HL-60 (cell line): ENCODE measurements at regions not wholly inside any gene's neighbourhood (a gene's known extent, or its start where the extent isn't known, plus 50 kb on each side); places are given as distances from the start of the nearest gene placed in this dataset.
"Not testable (repeated sequence)": the region's sequence is repeated elsewhere in the genome, so short reads cannot be mapped to it uniquely, and the experiment has no call there.

Experiments
- CTCF ChIP-seq: IDR thresholded peaks from one replicate; pipeline ENCODE4 v1.5.1; 2011; ENCODE audit warnings: low read length, control low read depth, inconsistent platforms; ENCODE audit not compliant: insufficient read depth
- GABPA ChIP-seq: IDR thresholded peaks from 2 replicates; pipeline ENCODE4 v1.6.1; 2012; ENCODE audit warnings: low read depth
- POLR2AphosphoS5 ChIP-seq: IDR thresholded peaks from 2 replicates; pipeline ENCODE4 v1.6.1; 2012; ENCODE audit warnings: low read depth
- TF ChIP-seq, protein P1 (sequence below): IDR thresholded peaks from 2 replicates; pipeline ENCODE4 v1.6.1; 2012; ENCODE audit warnings: low read depth; ENCODE audit not compliant: insufficient replicate concordance

- TF ChIP-seq CTCF, GABPA, POLR2AphosphoS5: not testable (repeated sequence)
- TF ChIP-seq, protein P1, sequence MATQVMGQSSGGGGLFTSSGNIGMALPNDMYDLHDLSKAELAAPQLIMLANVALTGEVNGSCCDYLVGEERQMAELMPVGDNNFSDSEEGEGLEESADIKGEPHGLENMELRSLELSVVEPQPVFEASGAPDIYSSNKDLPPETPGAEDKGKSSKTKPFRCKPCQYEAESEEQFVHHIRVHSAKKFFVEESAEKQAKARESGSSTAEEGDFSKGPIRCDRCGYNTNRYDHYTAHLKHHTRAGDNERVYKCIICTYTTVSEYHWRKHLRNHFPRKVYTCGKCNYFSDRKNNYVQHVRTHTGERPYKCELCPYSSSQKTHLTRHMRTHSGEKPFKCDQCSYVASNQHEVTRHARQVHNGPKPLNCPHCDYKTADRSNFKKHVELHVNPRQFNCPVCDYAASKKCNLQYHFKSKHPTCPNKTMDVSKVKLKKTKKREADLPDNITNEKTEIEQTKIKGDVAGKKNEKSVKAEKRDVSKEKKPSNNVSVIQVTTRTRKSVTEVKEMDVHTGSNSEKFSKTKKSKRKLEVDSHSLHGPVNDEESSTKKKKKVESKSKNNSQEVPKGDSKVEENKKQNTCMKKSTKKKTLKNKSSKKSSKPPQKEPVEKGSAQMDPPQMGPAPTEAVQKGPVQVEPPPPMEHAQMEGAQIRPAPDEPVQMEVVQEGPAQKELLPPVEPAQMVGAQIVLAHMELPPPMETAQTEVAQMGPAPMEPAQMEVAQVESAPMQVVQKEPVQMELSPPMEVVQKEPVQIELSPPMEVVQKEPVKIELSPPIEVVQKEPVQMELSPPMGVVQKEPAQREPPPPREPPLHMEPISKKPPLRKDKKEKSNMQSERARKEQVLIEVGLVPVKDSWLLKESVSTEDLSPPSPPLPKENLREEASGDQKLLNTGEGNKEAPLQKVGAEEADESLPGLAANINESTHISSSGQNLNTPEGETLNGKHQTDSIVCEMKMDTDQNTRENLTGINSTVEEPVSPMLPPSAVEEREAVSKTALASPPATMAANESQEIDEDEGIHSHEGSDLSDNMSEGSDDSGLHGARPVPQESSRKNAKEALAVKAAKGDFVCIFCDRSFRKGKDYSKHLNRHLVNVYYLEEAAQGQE = not testable (repeated sequence)
These were observed 664.6 kb downstream of the NUP35 start for GRCh38 chr2:183788796-183789195.
